H9 (cell line): ENCODE measurements at regions not wholly inside any gene's neighbourhood (a gene's known extent, or its start where the extent isn't known, plus 50 kb on each side); places are given as distances from the start of the nearest gene placed in this dataset.

Source experiments
- DNase-seq: peaks from one replicate; pipeline ENCODE4 v3.0.0-alpha.2; 2017
- H2AFZ ChIP-seq: one replicate; pipeline ENCODE4 v1.6.1; 2013; ENCODE audit warnings: mild to moderate bottlenecking, low read length, control low read depth, moderate library complexity
- H2AK5ac ChIP-seq: 2 replicates; pipeline ENCODE4 v1.6.1; 2013; ENCODE audit warnings: low read length, control low read depth, mixed read lengths; ENCODE audit not compliant: insufficient read length
- H2BK120ac ChIP-seq: one replicate; pipeline ENCODE4 v1.6.1; 2013; ENCODE audit warnings: low read depth, mild to moderate bottlenecking, low read length, control low read depth, inconsistent platforms; ENCODE audit not compliant: poor library complexity, severe bottlenecking
- H2BK12ac ChIP-seq: 2 replicates; pipeline ENCODE4 v1.6.1; 2013; ENCODE audit warnings: low read length, control low read depth, mixed read lengths, low read depth; ENCODE audit not compliant: insufficient read length
- H2BK15ac ChIP-seq: 2 replicates; pipeline ENCODE4 v1.6.1; 2013; ENCODE audit warnings: low read depth, low read length, control low read depth
- H2BK20ac ChIP-seq: one replicate; pipeline ENCODE4 v1.6.1; 2013; ENCODE audit warnings: low read depth, mild to moderate bottlenecking, low read length, control low read depth, inconsistent platforms; ENCODE audit not compliant: poor library complexity, severe bottlenecking
- H2BK5ac ChIP-seq: 2 replicates; pipeline ENCODE4 v1.6.1; 2013; ENCODE audit warnings: low read length, control low read depth, mixed read lengths; ENCODE audit not compliant: insufficient read length
- H3K14ac ChIP-seq: 2 replicates; pipeline ENCODE4 v1.6.1; 2013; ENCODE audit warnings: low read length, control low read depth; ENCODE audit not compliant: insufficient read depth
- H3K18ac ChIP-seq: 2 replicates; pipeline ENCODE4 v1.6.1; 2013; ENCODE audit warnings: low read depth, mild to moderate bottlenecking, mixed read lengths, low read length, control low read depth; ENCODE audit not compliant: insufficient read length
- H3K23ac ChIP-seq: 2 replicates; pipeline ENCODE4 v1.6.1; 2013; ENCODE audit warnings: low read length, control low read depth, mixed read lengths, low read depth; ENCODE audit not compliant: insufficient read length
- H3K23me2 ChIP-seq: 2 replicates; pipeline ENCODE4 v1.6.1; 2013; ENCODE audit warnings: low read depth, mild to moderate bottlenecking, mixed read lengths, low read length, control low read depth; ENCODE audit not compliant: insufficient read length, poor library complexity, severe bottlenecking
- H3K27ac ChIP-seq: 2 replicates; pipeline ENCODE4 v1.5.1; 2013; ENCODE audit warnings: low read length, control low read depth, mixed read lengths, low read depth; ENCODE audit not compliant: insufficient read length
- H3K27me3 ChIP-seq: 2 replicates; pipeline ENCODE4 v1.6.1; 2013; ENCODE audit warnings: low read length, control low read depth, inconsistent platforms; ENCODE audit not compliant: insufficient read depth
- H3K4ac ChIP-seq: 2 replicates; pipeline ENCODE4 v1.6.1; 2013; ENCODE audit warnings: low read depth, mild to moderate bottlenecking, control low read depth, inconsistent platforms, low read length, moderate library complexity
- H3K4me1 ChIP-seq: 2 replicates; pipeline ENCODE4 v1.6.1; 2013; ENCODE audit warnings: low read length, control low read depth, inconsistent platforms; ENCODE audit not compliant: insufficient read depth
- H3K4me2 ChIP-seq: 2 replicates; pipeline ENCODE4 v1.6.1; 2013; ENCODE audit warnings: low read length, control low read depth, mixed read lengths; ENCODE audit not compliant: insufficient read length, insufficient read depth
- H3K56ac ChIP-seq: 2 replicates; pipeline ENCODE4 v1.6.1; 2013; ENCODE audit warnings: low read depth, mild to moderate bottlenecking, mixed read lengths, low read length, control low read depth; ENCODE audit not compliant: insufficient read length
- H3K79me1 ChIP-seq: 2 replicates; pipeline ENCODE4 v1.6.1; 2013; ENCODE audit warnings: low read depth, mild to moderate bottlenecking, moderate library complexity, low read length, control low read depth, inconsistent platforms; ENCODE audit not compliant: insufficient read depth, poor library complexity, severe bottlenecking
- H3K79me2 ChIP-seq: 2 replicates; pipeline ENCODE4 v1.6.1; 2013; ENCODE audit warnings: low read length, control low read depth, inconsistent platforms; ENCODE audit not compliant: insufficient read depth
- H3K9ac ChIP-seq: 2 replicates; pipeline ENCODE4 v1.6.1; 2013; ENCODE audit warnings: low read length, control low read depth, mixed read lengths; ENCODE audit not compliant: insufficient read length; ENCODE audit errors: extremely low read depth
- H3K9me3 ChIP-seq: one replicate; pipeline ENCODE4 v1.6.1; 2013; ENCODE audit warnings: low read depth, low read length, inconsistent platforms; ENCODE audit not compliant: control insufficient read depth
- H3T11ph ChIP-seq: one replicate; pipeline ENCODE4 v1.6.1; 2013; ENCODE audit warnings: mild to moderate bottlenecking, low read length, control low read depth, inconsistent platforms
- H4K20me1 ChIP-seq: one replicate; pipeline ENCODE4 v1.6.1; 2013; ENCODE audit not compliant: control insufficient read depth, insufficient read length, insufficient read depth
- H4K5ac ChIP-seq: 2 replicates; pipeline ENCODE4 v1.6.1; 2013; ENCODE audit warnings: low read depth, mild to moderate bottlenecking, mixed read lengths, low read length, control low read depth; ENCODE audit not compliant: insufficient read length
- H4K8ac ChIP-seq: replicated peaks from 2 replicates; pipeline ENCODE4 v1.6.1; 2013; ENCODE audit warnings: low read length, control low read depth, mixed read lengths, low read depth; ENCODE audit not compliant: insufficient read length
- H4K91ac ChIP-seq: 2 replicates; pipeline ENCODE4 v1.6.1; 2013; ENCODE audit warnings: low read depth, mild to moderate bottlenecking, moderate library complexity, mixed read lengths, low read length, control low read depth; ENCODE audit not compliant: insufficient read length
- H3K27ac Mint-ChIP-seq, 3 experiments: 2 replicates in 2 of 3; 3 replicates in 1 of 3; pipeline ENCODE4 v1.8.0; 2020 to 2021; ENCODE audit warnings: mixed read lengths in 3 of 3, mild to moderate bottlenecking in 1 of 3, moderate library complexity in 1 of 3
- H3K27me3 Mint-ChIP-seq: 2 replicates; pipeline ENCODE4 v1.8.0; 2021; ENCODE audit warnings: low read depth, mild to moderate bottlenecking, moderate library complexity, mixed read lengths
- H3K36me3 Mint-ChIP-seq, 3 experiments: 2 replicates in 2 of 3; 3 replicates in 1 of 3; pipeline ENCODE4 v1.8.0; 2020 to 2021; ENCODE audit warnings: low read depth in 3 of 3, mixed read lengths in 3 of 3; ENCODE audit not compliant: insufficient read depth in 1 of 3
- H3K4me1 Mint-ChIP-seq, 2 experiments: 2 replicates each; pipeline ENCODE4 v1.8.0; 2020; ENCODE audit warnings: mixed read lengths in 2 of 2
- H3K4me3 Mint-ChIP-seq, 2 experiments: 2 replicates in 1 of 2; 3 replicates in 1 of 2; pipeline ENCODE4 v1.8.0; 2020 to 2021; ENCODE audit warnings: mild to moderate bottlenecking in 2 of 2, mixed read lengths in 2 of 2, moderate library complexity in 1 of 2
- H3K9me3 Mint-ChIP-seq, 2 experiments: 2 replicates in 1 of 2; 3 replicates in 1 of 2; pipeline ENCODE4 v1.8.0; 2020; ENCODE audit warnings: mild to moderate bottlenecking in 2 of 2, mixed read lengths in 2 of 2, moderate library complexity in 1 of 2
- CTCF ChIP-seq: fragments of 200-600 bp; sonication (generic); conservative IDR thresholded peaks from 3 replicates; pipeline ENCODE4 v1.8.0; 2021; ENCODE audit warnings: antibody characterized with exemption, mild to moderate bottlenecking
- WGBS: extraction: QIAGEN DNeasy Blood & Tissue Kit; methylation state at CpG from one replicate; pipeline ENCODE4 v1.1.7; 2013; ENCODE audit warnings: missing lambda C conversion rate, low lambda C conversion rate, mixed read lengths; ENCODE audit not compliant: insufficient read length; ENCODE audit errors: extremely low coverage; 5-methylcytosine and 5-hydroxymethylcytosine counted together

GRCh38 chr5:2153802-2154201, 271.1 kb upstream of the IRX4 start:
- H3K4me1 Mint-ChIP-seq = peaks cover 7 to 14% of the 10 kb centered on the region in 2 experiments
- H3K27ac ChIP-seq = no peak overlapping the region
- DNase-seq = no peak
- no peaks in the 10 kb centered on the region for H3K23me2 ChIP-seq
- WGBS = no CpG with 5 or more reads among the region's 15 CpGs
- no peak overlapping the region for H3K27ac Mint-ChIP-seq
- no peak overlapping the region for H3K4me3 Mint-ChIP-seq
- no peaks in the 10 kb centered on the region for H3K79me1 ChIP-seq
- no peaks in the 10 kb centered on the region for H3K36me3 Mint-ChIP-seq
- H2BK5ac ChIP-seq = no peak overlapping the region
- no peak overlapping the region for H3T11ph ChIP-seq
- no peaks in the 10 kb centered on the region for H3K9me3 ChIP-seq
- H2AK5ac ChIP-seq = no peak overlapping the region
- no peak overlapping the region for H3K23ac ChIP-seq
- H4K8ac ChIP-seq = no peak overlapping the region
- no peak overlapping the region for H2BK12ac ChIP-seq
- no peaks in the 10 kb centered on the region for H3K9me3 Mint-ChIP-seq
- no peak overlapping the region for H2BK120ac ChIP-seq
- H3K4ac ChIP-seq = no peak overlapping the region
- TF ChIP-seq CTCF = no peak
- H4K5ac ChIP-seq = no peak overlapping the region
- H3K9ac ChIP-seq = no peak overlapping the region
- no peak overlapping the region for H3K14ac ChIP-seq
- H2BK15ac ChIP-seq = no peak overlapping the region
- H3K27me3 Mint-ChIP-seq = peaks cover 24% of the 10 kb centered on the region
- no peak overlapping the region for H2AFZ ChIP-seq
- no peak overlapping the region for H3K56ac ChIP-seq
- H4K91ac ChIP-seq = no peak overlapping the region
- H3K18ac ChIP-seq = no peak overlapping the region
- no peak overlapping the region for H2BK20ac ChIP-seq
- H3K27me3 ChIP-seq = no peaks in the 10 kb centered on the region
- no peaks in the 10 kb centered on the region; the same call in 1 of the 2 replicates for H3K4me1 ChIP-seq
- no peak overlapping the region for H3K4me2 ChIP-seq
- H4K20me1 ChIP-seq = no peaks in the 10 kb centered on the region
- no peaks in the 10 kb centered on the region for H3K79me2 ChIP-seq
